DND-41 (cell line): ENCODE measurements at regions not wholly inside any gene's neighbourhood (a gene's known extent, or its start where the extent isn't known, plus 50 kb on each side); places are given as distances from the start of the nearest gene placed in this dataset.

ENCODE experiments used
- ATAC-seq: fragments of 200-7000 bp; cut with Tn5 transposase; 3 replicates; pipeline ENCODE4 v1.9.1; 2021; ENCODE audit warnings: low read depth; ENCODE audit not compliant: insufficient read depth
- DNase-seq: peaks from one replicate; pipeline ENCODE4 v3.0.0-alpha.2; 2020
- H2AFZ ChIP-seq: 2 replicates; pipeline ENCODE4 v1.6.0; 2012; ENCODE audit warnings: low read depth, low read length
- H3K27ac ChIP-seq: 2 replicates; pipeline ENCODE4 v1.5.1; 2012; ENCODE audit warnings: low read length, inconsistent platforms
- H3K27me3 ChIP-seq: fragments of 200-600 bp; sonication (generic); 2 replicates; pipeline ENCODE4 v1.6.0; 2012; ENCODE audit warnings: low read length, mild to moderate bottlenecking, inconsistent platforms; ENCODE audit not compliant: insufficient read depth, poor library complexity
- H3K36me3 ChIP-seq: 2 replicates; pipeline ENCODE4 v1.5.1; 2012; ENCODE audit warnings: low read length, inconsistent platforms; ENCODE audit not compliant: insufficient read depth
- H3K4me1 ChIP-seq: 2 replicates; pipeline ENCODE4 v1.5.1; 2012; ENCODE audit warnings: mild to moderate bottlenecking, low read length; ENCODE audit not compliant: insufficient read depth
- H3K4me2 ChIP-seq: 2 replicates; pipeline ENCODE4 v1.6.0; 2012; ENCODE audit warnings: mild to moderate bottlenecking, moderate library complexity, low read length, inconsistent platforms; ENCODE audit not compliant: insufficient read depth
- H3K4me3 ChIP-seq, 2 experiments: fragments of 200-600 bp in 1 of 2; shearing (Covaris generic) in 1 of 2; 2 replicates each; pipeline ENCODE4 v1.5.1; 2012 to 2016; ENCODE audit warnings: inconsistent platforms in 2 of 2, low read length in 2 of 2, mild to moderate bottlenecking in 2 of 2, low read depth in 1 of 2, moderate library complexity in 1 of 2
- H3K79me2 ChIP-seq: 2 replicates; pipeline ENCODE4 v1.6.0; 2012; ENCODE audit warnings: low read length, inconsistent platforms; ENCODE audit not compliant: insufficient read depth
- H3K9ac ChIP-seq: 2 replicates; pipeline ENCODE4 v1.6.0; 2012; ENCODE audit warnings: low read depth, mild to moderate bottlenecking, inconsistent platforms, low read length, moderate library complexity
- H3K9me3 ChIP-seq: 2 replicates; pipeline ENCODE4 v1.5.1; 2012; ENCODE audit warnings: low read length, moderate library complexity, mild to moderate bottlenecking, inconsistent platforms; ENCODE audit not compliant: insufficient read depth, severe bottlenecking
- H4K20me1 ChIP-seq: 2 replicates; pipeline ENCODE4 v1.6.0; 2012; ENCODE audit warnings: low read length; ENCODE audit not compliant: insufficient read depth
- CTCF ChIP-seq: IDR thresholded peaks from 2 replicates; pipeline ENCODE4 v1.5.1; 2012; ENCODE audit warnings: borderline replicate concordance, low read length, moderate library complexity, mild to moderate bottlenecking; ENCODE audit not compliant: poor library complexity, severe bottlenecking; ENCODE audit errors: extremely low read depth
- EZH2 ChIP-seq: IDR thresholded peaks from 3 replicates; pipeline ENCODE4 v1.6.1; 2012; ENCODE audit warnings: borderline replicate concordance, low read depth, mild to moderate bottlenecking, moderate library complexity, low read length, inconsistent platforms; ENCODE audit not compliant: severe bottlenecking

GRCh38 chr7:156223935-156224832 lies 411.9 kb upstream of the SHH start:
- H3K79me2 ChIP-seq: no peaks in the 10 kb centered on the region
- peaks cover 5% of the 10 kb centered on the region for H3K27me3 ChIP-seq
- H3K27ac ChIP-seq: no peak overlapping the region
- H3K36me3 ChIP-seq: no peaks in the 10 kb centered on the region
- no peak overlapping the region for H3K4me2 ChIP-seq
- no peak for ATAC-seq
- no peak overlapping the region for H2AFZ ChIP-seq
- no peak overlapping the region for H3K9ac ChIP-seq
- no peaks in the 10 kb centered on the region; the same call in 1 of the 2 replicates for H4K20me1 ChIP-seq
- TF ChIP-seq EZH2 (no peak), CTCF (no peak)
- H3K4me1 ChIP-seq: no peaks in the 10 kb centered on the region
- no peak for DNase-seq
- peaks cover 3% of the 10 kb centered on the region for H3K9me3 ChIP-seq
- H3K4me3 ChIP-seq: no peak overlapping the region

GRCh38 chr7:156222611-156223010 lies 410.3 kb upstream of the SHH start:
- peaks cover 3% of the 10 kb centered on the region for H3K9me3 ChIP-seq
- H3K4me1 ChIP-seq: no peaks in the 10 kb centered on the region
- no peak for TF ChIP-seq CTCF
- TF ChIP-seq EZH2: no peak
- H3K4me3 ChIP-seq: no peak overlapping the region
- H3K79me2 ChIP-seq: no peaks in the 10 kb centered on the region
- no peaks in the 10 kb centered on the region for H3K36me3 ChIP-seq
- no peak overlapping the region for H3K27ac ChIP-seq
- DNase-seq (no peak), ATAC-seq (no peak)
- H2AFZ ChIP-seq: no peak overlapping the region
- no peaks in the 10 kb centered on the region; the same call in 1 of the 2 replicates for H4K20me1 ChIP-seq
- no peak overlapping the region for H3K9ac ChIP-seq
- peaks cover 9% of the 10 kb centered on the region for H3K27me3 ChIP-seq
- H3K4me2 ChIP-seq: no peak overlapping the region

- DNase-seq (no peak), ATAC-seq (no peak)
- Histone ChIP-seq H3K79me2 (no peaks in the 10 kb centered on the region), H3K4me1 (no peaks in the 10 kb centered on the region), H3K36me3 (no peaks in the 10 kb centered on the region), H3K9me3 (peaks cover 3% of the 10 kb centered on the region), H3K9ac (no peak overlapping the region), H3K27ac (no peak overlapping the region), H4K20me1 (no peaks in the 10 kb centered on the region; the same call in 1 of the 2 replicates), H3K27me3 (peaks cover 9% of the 10 kb centered on the region), H2AFZ (no peak overlapping the region), H3K4me2 (no peak overlapping the region), H3K4me3 (no peak overlapping the region)
- TF ChIP-seq EZH2 (no peak), CTCF (no peak)
These were observed 409.9 kb upstream of the SHH start for GRCh38 chr7:156222151-156222550.
